K562 (cell line): ENCODE measurements at regions not wholly inside any gene's neighbourhood (a gene's known extent, or its start where the extent isn't known, plus 50 kb on each side); places are given as distances from the start of the nearest gene placed in this dataset.

Experiments
- BRCA1 ChIP-seq, 2 experiments: fragments of 450-650 bp in 1 of 2; sonication (generic) in 1 of 2; formaldehyde crosslinking in 1 of 2; IDR thresholded peaks; 2 replicates each; pipeline versions ENCODE4 v1.5.0 to v1.6.1; 2017 to 2020; ENCODE audit warnings: mild to moderate bottlenecking in 1 of 2, missing genetic modification reagents in 1 of 2
- POLR2AphosphoS5 ChIP-seq: IDR thresholded peaks from 2 replicates; pipeline ENCODE4 v1.6.1; 2011; ENCODE audit warnings: mild to moderate bottlenecking, low read depth, low read length, moderate library complexity; ENCODE audit not compliant: control insufficient read depth, insufficient read depth
- TAF7 ChIP-seq: fragments of 450-650 bp; IDR thresholded peaks from 2 replicates; pipeline ENCODE4 v1.6.1; 2016; ENCODE audit warnings: missing genetic modification characterization, missing compliant biosample characterization
- ZNF431 ChIP-seq: sonication (generic); formaldehyde crosslinking; IDR thresholded peaks from 2 replicates; pipeline ENCODE4 v1.8.0; 2022; ENCODE audit warnings: mild to moderate bottlenecking, missing genetic modification reagents
- ZNF668 ChIP-seq: fragments of 250-450 bp; sonication (Bioruptor Pico); IDR thresholded peaks from 2 replicates; pipeline ENCODE4 v1.8.0; 2022; ENCODE audit warnings: mild to moderate bottlenecking, inconsistent platforms
- TF ChIP-seq, protein P1 (sequence below), 3 experiments: IDR thresholded peaks in 2 of 3; conservative IDR thresholded peaks in 1 of 3; 2 replicates each; pipeline ENCODE4 v1.5.1; 2011 to 2012; ENCODE audit warnings: low read length in 3 of 3, mild to moderate bottlenecking in 3 of 3, control low read depth in 2 of 3, improper control_type of control experiment in 1 of 3, inconsistent platforms in 1 of 3, low read depth in 1 of 3, mixed read lengths in 1 of 3, moderate library complexity in 1 of 3; ENCODE audit not compliant: insufficient read depth in 2 of 3
- TF ChIP-seq, protein P2 (sequence below), 2 experiments: IDR thresholded peaks; 2 replicates each; pipeline ENCODE4 v1.6.1; 2011; ENCODE audit warnings: borderline replicate concordance in 1 of 2, control low read depth in 1 of 2, low read depth in 1 of 2, low read length in 1 of 2, mild to moderate bottlenecking in 1 of 2, mixed read lengths in 1 of 2, moderate library complexity in 1 of 2; ENCODE audit not compliant: insufficient read depth in 1 of 2, insufficient read length in 1 of 2, poor library complexity in 1 of 2, severe bottlenecking in 1 of 2; ENCODE audit errors: extremely low read depth in 1 of 2

DNA sequence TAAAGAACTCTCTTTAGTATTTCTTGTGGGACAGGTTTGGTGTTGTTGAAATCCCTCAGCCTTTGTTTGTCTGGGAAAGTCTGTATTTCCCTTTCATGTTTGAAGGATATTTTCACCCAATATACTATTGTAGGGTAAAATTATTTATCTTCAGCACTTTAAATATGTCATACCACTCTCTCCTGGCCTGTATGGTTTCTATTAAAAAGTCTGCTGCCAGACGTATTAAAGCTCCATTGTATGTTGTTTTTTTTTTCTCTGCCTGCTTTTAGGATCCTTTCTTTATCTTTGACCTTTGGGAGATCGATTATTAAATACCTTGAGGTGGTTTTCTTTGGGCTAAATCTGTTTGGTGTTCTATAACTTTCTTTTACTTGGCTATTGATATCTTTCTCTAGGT, 119.0 kb upstream of the TBC1D5 start:
- TF ChIP-seq, protein P1, sequence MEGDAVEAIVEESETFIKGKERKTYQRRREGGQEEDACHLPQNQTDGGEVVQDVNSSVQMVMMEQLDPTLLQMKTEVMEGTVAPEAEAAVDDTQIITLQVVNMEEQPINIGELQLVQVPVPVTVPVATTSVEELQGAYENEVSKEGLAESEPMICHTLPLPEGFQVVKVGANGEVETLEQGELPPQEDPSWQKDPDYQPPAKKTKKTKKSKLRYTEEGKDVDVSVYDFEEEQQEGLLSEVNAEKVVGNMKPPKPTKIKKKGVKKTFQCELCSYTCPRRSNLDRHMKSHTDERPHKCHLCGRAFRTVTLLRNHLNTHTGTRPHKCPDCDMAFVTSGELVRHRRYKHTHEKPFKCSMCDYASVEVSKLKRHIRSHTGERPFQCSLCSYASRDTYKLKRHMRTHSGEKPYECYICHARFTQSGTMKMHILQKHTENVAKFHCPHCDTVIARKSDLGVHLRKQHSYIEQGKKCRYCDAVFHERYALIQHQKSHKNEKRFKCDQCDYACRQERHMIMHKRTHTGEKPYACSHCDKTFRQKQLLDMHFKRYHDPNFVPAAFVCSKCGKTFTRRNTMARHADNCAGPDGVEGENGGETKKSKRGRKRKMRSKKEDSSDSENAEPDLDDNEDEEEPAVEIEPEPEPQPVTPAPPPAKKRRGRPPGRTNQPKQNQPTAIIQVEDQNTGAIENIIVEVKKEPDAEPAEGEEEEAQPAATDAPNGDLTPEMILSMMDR (IDR thresholded peaks at IDR 0.05 in 2 of 3, conservative IDR thresholded peaks at IDR 0.05 in 1 of 3; ENCODE audit: insufficient read depth in 2 of 3, low read depth in 1 of 3, low read length in 3 of 3), result no peak
- TF ChIP-seq, protein P2, sequence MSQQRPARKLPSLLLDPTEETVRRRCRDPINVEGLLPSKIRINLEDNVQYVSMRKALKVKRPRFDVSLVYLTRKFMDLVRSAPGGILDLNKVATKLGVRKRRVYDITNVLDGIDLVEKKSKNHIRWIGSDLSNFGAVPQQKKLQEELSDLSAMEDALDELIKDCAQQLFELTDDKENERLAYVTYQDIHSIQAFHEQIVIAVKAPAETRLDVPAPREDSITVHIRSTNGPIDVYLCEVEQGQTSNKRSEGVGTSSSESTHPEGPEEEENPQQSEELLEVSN (IDR thresholded peaks at IDR 0.05; ENCODE audit: borderline replicate concordance in 1 of 2, extremely low read depth in 1 of 2, insufficient read depth in 1 of 2, insufficient read length in 1 of 2, low read depth in 1 of 2, low read length in 1 of 2, poor library complexity in 1 of 2, severe bottlenecking in 1 of 2), result no peak
- TF ChIP-seq ZNF668 (no peak), BRCA1 (IDR thresholded peaks at IDR 0.05) (no peak), BRCA1 (CRISPR knock-in tag; IDR thresholded peaks at IDR 0.05) (no peak), TAF7 (tag) (no peak), POLR2AphosphoS5 (no peak), ZNF431 (no peak)
